ENCODE measurements at regions not wholly inside any gene's neighbourhood (a gene's known extent, or its start where the extent isn't known, plus 50 kb on each side); places are given as distances from the start of the nearest gene placed in this dataset.

DNA sequence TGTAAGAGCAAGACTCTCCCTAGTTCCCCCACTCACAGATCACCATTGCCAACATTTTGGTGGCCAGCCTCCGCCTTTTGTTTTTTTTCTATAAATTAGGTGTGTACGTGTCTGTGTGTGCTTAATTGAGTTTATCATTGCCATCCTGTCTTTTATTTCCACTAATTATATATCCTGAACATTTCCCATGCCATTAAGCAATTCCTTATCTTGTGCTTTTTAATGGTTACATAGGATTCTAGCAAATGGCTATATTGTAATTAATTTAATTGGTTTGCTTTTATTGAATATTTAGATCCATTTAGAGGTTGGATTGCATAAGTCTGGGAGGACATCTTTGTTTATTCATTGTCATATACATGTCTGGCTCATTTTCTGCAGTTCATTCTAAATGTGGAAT is 107.3 kb upstream of the RTL1 start:
- TF ChIP-seq, protein P1, sequence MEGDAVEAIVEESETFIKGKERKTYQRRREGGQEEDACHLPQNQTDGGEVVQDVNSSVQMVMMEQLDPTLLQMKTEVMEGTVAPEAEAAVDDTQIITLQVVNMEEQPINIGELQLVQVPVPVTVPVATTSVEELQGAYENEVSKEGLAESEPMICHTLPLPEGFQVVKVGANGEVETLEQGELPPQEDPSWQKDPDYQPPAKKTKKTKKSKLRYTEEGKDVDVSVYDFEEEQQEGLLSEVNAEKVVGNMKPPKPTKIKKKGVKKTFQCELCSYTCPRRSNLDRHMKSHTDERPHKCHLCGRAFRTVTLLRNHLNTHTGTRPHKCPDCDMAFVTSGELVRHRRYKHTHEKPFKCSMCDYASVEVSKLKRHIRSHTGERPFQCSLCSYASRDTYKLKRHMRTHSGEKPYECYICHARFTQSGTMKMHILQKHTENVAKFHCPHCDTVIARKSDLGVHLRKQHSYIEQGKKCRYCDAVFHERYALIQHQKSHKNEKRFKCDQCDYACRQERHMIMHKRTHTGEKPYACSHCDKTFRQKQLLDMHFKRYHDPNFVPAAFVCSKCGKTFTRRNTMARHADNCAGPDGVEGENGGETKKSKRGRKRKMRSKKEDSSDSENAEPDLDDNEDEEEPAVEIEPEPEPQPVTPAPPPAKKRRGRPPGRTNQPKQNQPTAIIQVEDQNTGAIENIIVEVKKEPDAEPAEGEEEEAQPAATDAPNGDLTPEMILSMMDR (IDR thresholded peaks at IDR 0.05), result no peak
- TF ChIP-seq POLR2A (IDR thresholded peaks at IDR 0.05), result no peak

Measured in vagina (tissue), 2 donors.